GM23338 (cell line): ENCODE measurements at regions not wholly inside any gene's neighbourhood (a gene's known extent, or its start where the extent isn't known, plus 50 kb on each side); places are given as distances from the start of the nearest gene placed in this dataset.

ENCODE experiments used
- ATAC-seq: fragments of 200-7000 bp; cut with Tn5 transposase; 3 replicates; pipeline ENCODE4 v1.9.1; 2020
- DNase-seq: peaks from one replicate; pipeline ENCODE4 v3.0.0-alpha.2; 2015; ENCODE audit warnings: low spot score
- H2AFZ ChIP-seq: fragments of 200-600 bp; sonication (generic); 2 replicates; pipeline ENCODE4 v1.8.0; 2016; ENCODE audit warnings: antibody characterized with exemption, mild to moderate bottlenecking, moderate library complexity
- H3F3A ChIP-seq: fragments of 200-600 bp; sonication (generic); replicated peaks from 2 replicates; pipeline ENCODE4 v1.8.0; 2017; ENCODE audit warnings: antibody characterized with exemption, mixed run types, low read depth
- H3K27ac ChIP-seq: fragments of 200-600 bp; sonication (generic); 2 replicates; pipeline ENCODE4 v1.6.1; 2016; ENCODE audit warnings: low read depth
- H3K27me3 ChIP-seq: fragments of 200-600 bp; sonication (generic); 2 replicates; pipeline ENCODE4 v1.8.0; 2016; ENCODE audit warnings: mild to moderate bottlenecking, mixed run types, moderate library complexity; ENCODE audit not compliant: insufficient read depth
- H3K36me3 ChIP-seq: fragments of 200-600 bp; sonication (generic); 2 replicates; pipeline ENCODE4 v1.8.0; 2016; ENCODE audit warnings: mild to moderate bottlenecking; ENCODE audit not compliant: insufficient read depth
- H3K4me1 ChIP-seq: fragments of 200-600 bp; sonication (generic); 2 replicates; pipeline ENCODE4 v1.8.0; 2016; ENCODE audit warnings: mild to moderate bottlenecking, moderate library complexity; ENCODE audit not compliant: insufficient read depth
- H3K4me2 ChIP-seq: fragments of 200-600 bp; sonication (generic); 2 replicates; pipeline ENCODE4 v1.7.1; 2017; ENCODE audit warnings: mixed run types
- H3K4me3 ChIP-seq: fragments of 200-600 bp; sonication (generic); 2 replicates; pipeline ENCODE4 v1.6.1; 2016; ENCODE audit warnings: mixed run types
- H3K79me2 ChIP-seq: fragments of 200-600 bp; sonication (generic); replicated peaks from 2 replicates; pipeline ENCODE4 v1.8.0; 2017; ENCODE audit warnings: mild to moderate bottlenecking; ENCODE audit not compliant: insufficient read depth
- H3K9me2 ChIP-seq: fragments of 200-600 bp; sonication (generic); 2 replicates; pipeline ENCODE4 v1.8.0; 2017; ENCODE audit not compliant: insufficient read depth
- H4K20me1 ChIP-seq: fragments of 200-600 bp; sonication (generic); replicated peaks from 2 replicates; pipeline ENCODE4 v1.8.0; 2017; ENCODE audit warnings: mild to moderate bottlenecking; ENCODE audit not compliant: insufficient read depth
- H3K27ac Mint-ChIP-seq: 2 replicates; pipeline ENCODE4 v1.8.0; 2020; ENCODE audit warnings: inconsistent platforms, mild to moderate bottlenecking, moderate library complexity, mixed read lengths
- H3K27me3 Mint-ChIP-seq: 3 replicates; pipeline ENCODE4 v1.8.0; 2022; ENCODE audit warnings: low read depth, mild to moderate bottlenecking, moderate library complexity, mixed read lengths, inconsistent platforms; ENCODE audit not compliant: insufficient read depth, poor library complexity
- H3K36me3 Mint-ChIP-seq: 3 replicates; pipeline ENCODE4 v1.8.0; 2021; ENCODE audit warnings: low read depth, mild to moderate bottlenecking, inconsistent platforms, moderate library complexity, mixed read lengths
- H3K4me1 Mint-ChIP-seq: 3 replicates; pipeline ENCODE4 v1.8.0; 2020; ENCODE audit warnings: mild to moderate bottlenecking, inconsistent platforms, mixed read lengths
- H3K4me3 Mint-ChIP-seq: 3 replicates; pipeline ENCODE4 v1.8.0; 2021; ENCODE audit warnings: moderate library complexity, mild to moderate bottlenecking, inconsistent platforms, mixed read lengths
- H3K9me3 Mint-ChIP-seq: 3 replicates; pipeline ENCODE4 v1.8.0; 2020; ENCODE audit warnings: moderate library complexity, mild to moderate bottlenecking, inconsistent platforms, mixed read lengths
- CREB1 ChIP-seq: fragments of 250-450 bp; sonication (Bioruptor Pico); IDR thresholded peaks from 2 replicates; pipeline ENCODE4 v1.5.0; 2020; ENCODE audit warnings: low read depth, mild to moderate bottlenecking, moderate library complexity
- EZH2 ChIP-seq: fragments of 200-600 bp; sonication (generic); IDR thresholded peaks from one replicate; pipeline ENCODE4 v1.8.0; 2017; ENCODE audit warnings: antibody characterized with exemption, mild to moderate bottlenecking, low read depth; ENCODE audit not compliant: unreplicated experiment
- EZH2phosphoT487 ChIP-seq: fragments of 200-600 bp; sonication (generic); IDR thresholded peaks from one replicate; pipeline ENCODE4 v1.8.1; 2018; ENCODE audit warnings: antibody characterized with exemption; ENCODE audit not compliant: unreplicated experiment
- JUNB ChIP-seq: IDR thresholded peaks from one replicate; pipeline ENCODE4 v1.6.1; 2016; ENCODE audit warnings: antibody characterized with exemption; ENCODE audit not compliant: unreplicated experiment
- NANOG ChIP-seq: IDR thresholded peaks from 2 replicates; pipeline ENCODE4 v1.6.1; 2016; ENCODE audit warnings: antibody characterized with exemption, borderline replicate concordance
- POLR2AphosphoS5 ChIP-seq: IDR thresholded peaks from 2 replicates; pipeline ENCODE4 v1.6.1; 2016; ENCODE audit warnings: antibody characterized with exemption, low read depth
- STAT1 ChIP-seq: IDR thresholded peaks from one replicate; pipeline ENCODE4 v1.6.1; 2016; ENCODE audit warnings: antibody characterized with exemption; ENCODE audit not compliant: unreplicated experiment
- ZNF114 ChIP-seq: fragments of 250-450 bp; sonication (Bioruptor Pico); IDR thresholded peaks from 2 replicates; pipeline ENCODE4 v1.5.0; 2020; ENCODE audit warnings: mild to moderate bottlenecking, moderate library complexity
- ZNF331 ChIP-seq: fragments of 250-450 bp; sonication (Bioruptor Pico); IDR thresholded peaks from 2 replicates; pipeline ENCODE4 v1.5.0; 2020; ENCODE audit warnings: low read depth, mild to moderate bottlenecking, moderate library complexity
- TF ChIP-seq, protein P1 (sequence below): IDR thresholded peaks from one replicate; pipeline ENCODE4 v1.6.1; 2018; ENCODE audit warnings: antibody characterized with exemption; ENCODE audit not compliant: unreplicated experiment
- TF ChIP-seq, protein P2 (sequence below), 2 experiments: fragments of 200-600 bp in 1 of 2; sonication (generic) in 1 of 2; conservative IDR thresholded peaks; 2 replicates each; pipeline versions ENCODE4 v1.5.1 to v1.6.1; 2016 to 2017; ENCODE audit warnings: antibody characterized with exemption in 2 of 2, low read depth in 2 of 2, mild to moderate bottlenecking in 2 of 2, moderate library complexity in 1 of 2
- TF ChIP-seq, protein P3 (sequence below): fragments of 250-450 bp; sonication (Bioruptor Pico); IDR thresholded peaks from 2 replicates; pipeline ENCODE4 v1.5.0; 2020; ENCODE audit warnings: mild to moderate bottlenecking, moderate library complexity
- TF ChIP-seq, protein P4 (sequence below): IDR thresholded peaks from 2 replicates; pipeline ENCODE4 v1.6.1; 2016; ENCODE audit warnings: antibody characterized with exemption

DNA sequence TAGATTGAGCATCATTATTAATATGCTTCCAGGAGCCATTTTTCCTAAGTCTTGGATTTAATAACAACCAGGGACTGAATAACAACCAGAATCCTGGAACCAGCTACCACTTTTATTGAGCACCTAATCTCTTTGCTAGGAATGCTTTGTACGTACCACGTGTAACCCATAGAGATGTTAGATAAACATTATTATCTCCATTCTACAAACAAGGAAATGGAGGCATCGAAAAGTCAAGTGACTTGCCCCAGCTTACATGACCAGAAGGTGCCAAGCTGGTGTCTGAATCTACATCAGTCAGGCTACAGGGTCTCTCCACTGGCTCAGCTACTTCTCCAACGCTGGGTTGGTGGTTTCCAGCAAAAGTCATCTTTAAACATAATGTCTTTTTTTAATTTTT lies 256.1 kb upstream of the ANKRD55 start:
- Histone ChIP-seq H3K4me1 (no peaks in the 10 kb centered on the region), H3F3A (no peaks in the 10 kb centered on the region), H3K4me3 (no peak overlapping the region), H3K4me2 (no peak overlapping the region), H2AFZ (no peak overlapping the region), H4K20me1 (no peaks in the 10 kb centered on the region), H3K27ac (no peak overlapping the region), H3K36me3 (no peaks in the 10 kb centered on the region), H3K9me2 (peaks cover 4% of the 10 kb centered on the region; the same call in 1 of the 2 replicates), H3K79me2 (no peaks in the 10 kb centered on the region), H3K27me3 (no peaks in the 10 kb centered on the region)
- Mint-ChIP-seq H3K9me3 (peaks cover 29% of the 10 kb centered on the region), H3K27me3 (peaks cover 6% of the 10 kb centered on the region), H3K27ac (no peak overlapping the region), H3K36me3 (peaks cover 14% of the 10 kb centered on the region), H3K4me1 (peaks cover 4% of the 10 kb centered on the region), H3K4me3 (no peak overlapping the region)
- DNase-seq (no peak), ATAC-seq (no peak)
- no peak for TF ChIP-seq JUNB
- no peak for TF ChIP-seq ZNF114
- TF ChIP-seq, protein P1, sequence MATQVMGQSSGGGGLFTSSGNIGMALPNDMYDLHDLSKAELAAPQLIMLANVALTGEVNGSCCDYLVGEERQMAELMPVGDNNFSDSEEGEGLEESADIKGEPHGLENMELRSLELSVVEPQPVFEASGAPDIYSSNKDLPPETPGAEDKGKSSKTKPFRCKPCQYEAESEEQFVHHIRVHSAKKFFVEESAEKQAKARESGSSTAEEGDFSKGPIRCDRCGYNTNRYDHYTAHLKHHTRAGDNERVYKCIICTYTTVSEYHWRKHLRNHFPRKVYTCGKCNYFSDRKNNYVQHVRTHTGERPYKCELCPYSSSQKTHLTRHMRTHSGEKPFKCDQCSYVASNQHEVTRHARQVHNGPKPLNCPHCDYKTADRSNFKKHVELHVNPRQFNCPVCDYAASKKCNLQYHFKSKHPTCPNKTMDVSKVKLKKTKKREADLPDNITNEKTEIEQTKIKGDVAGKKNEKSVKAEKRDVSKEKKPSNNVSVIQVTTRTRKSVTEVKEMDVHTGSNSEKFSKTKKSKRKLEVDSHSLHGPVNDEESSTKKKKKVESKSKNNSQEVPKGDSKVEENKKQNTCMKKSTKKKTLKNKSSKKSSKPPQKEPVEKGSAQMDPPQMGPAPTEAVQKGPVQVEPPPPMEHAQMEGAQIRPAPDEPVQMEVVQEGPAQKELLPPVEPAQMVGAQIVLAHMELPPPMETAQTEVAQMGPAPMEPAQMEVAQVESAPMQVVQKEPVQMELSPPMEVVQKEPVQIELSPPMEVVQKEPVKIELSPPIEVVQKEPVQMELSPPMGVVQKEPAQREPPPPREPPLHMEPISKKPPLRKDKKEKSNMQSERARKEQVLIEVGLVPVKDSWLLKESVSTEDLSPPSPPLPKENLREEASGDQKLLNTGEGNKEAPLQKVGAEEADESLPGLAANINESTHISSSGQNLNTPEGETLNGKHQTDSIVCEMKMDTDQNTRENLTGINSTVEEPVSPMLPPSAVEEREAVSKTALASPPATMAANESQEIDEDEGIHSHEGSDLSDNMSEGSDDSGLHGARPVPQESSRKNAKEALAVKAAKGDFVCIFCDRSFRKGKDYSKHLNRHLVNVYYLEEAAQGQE, result no peak
- no peak for TF ChIP-seq CREB1 (CRISPR knock-in tag)
- TF ChIP-seq, protein P2, sequence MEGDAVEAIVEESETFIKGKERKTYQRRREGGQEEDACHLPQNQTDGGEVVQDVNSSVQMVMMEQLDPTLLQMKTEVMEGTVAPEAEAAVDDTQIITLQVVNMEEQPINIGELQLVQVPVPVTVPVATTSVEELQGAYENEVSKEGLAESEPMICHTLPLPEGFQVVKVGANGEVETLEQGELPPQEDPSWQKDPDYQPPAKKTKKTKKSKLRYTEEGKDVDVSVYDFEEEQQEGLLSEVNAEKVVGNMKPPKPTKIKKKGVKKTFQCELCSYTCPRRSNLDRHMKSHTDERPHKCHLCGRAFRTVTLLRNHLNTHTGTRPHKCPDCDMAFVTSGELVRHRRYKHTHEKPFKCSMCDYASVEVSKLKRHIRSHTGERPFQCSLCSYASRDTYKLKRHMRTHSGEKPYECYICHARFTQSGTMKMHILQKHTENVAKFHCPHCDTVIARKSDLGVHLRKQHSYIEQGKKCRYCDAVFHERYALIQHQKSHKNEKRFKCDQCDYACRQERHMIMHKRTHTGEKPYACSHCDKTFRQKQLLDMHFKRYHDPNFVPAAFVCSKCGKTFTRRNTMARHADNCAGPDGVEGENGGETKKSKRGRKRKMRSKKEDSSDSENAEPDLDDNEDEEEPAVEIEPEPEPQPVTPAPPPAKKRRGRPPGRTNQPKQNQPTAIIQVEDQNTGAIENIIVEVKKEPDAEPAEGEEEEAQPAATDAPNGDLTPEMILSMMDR (conservative IDR thresholded peaks at IDR 0.05; ENCODE audit: low read depth in 2 of 2), result no peak
- TF ChIP-seq ZNF331 (CRISPR knock-in tag), result no peak
- TF ChIP-seq POLR2AphosphoS5, result no peak
- TF ChIP-seq EZH2phosphoT487, result no peak
- no peak for TF ChIP-seq STAT1
- TF ChIP-seq, protein P3, sequence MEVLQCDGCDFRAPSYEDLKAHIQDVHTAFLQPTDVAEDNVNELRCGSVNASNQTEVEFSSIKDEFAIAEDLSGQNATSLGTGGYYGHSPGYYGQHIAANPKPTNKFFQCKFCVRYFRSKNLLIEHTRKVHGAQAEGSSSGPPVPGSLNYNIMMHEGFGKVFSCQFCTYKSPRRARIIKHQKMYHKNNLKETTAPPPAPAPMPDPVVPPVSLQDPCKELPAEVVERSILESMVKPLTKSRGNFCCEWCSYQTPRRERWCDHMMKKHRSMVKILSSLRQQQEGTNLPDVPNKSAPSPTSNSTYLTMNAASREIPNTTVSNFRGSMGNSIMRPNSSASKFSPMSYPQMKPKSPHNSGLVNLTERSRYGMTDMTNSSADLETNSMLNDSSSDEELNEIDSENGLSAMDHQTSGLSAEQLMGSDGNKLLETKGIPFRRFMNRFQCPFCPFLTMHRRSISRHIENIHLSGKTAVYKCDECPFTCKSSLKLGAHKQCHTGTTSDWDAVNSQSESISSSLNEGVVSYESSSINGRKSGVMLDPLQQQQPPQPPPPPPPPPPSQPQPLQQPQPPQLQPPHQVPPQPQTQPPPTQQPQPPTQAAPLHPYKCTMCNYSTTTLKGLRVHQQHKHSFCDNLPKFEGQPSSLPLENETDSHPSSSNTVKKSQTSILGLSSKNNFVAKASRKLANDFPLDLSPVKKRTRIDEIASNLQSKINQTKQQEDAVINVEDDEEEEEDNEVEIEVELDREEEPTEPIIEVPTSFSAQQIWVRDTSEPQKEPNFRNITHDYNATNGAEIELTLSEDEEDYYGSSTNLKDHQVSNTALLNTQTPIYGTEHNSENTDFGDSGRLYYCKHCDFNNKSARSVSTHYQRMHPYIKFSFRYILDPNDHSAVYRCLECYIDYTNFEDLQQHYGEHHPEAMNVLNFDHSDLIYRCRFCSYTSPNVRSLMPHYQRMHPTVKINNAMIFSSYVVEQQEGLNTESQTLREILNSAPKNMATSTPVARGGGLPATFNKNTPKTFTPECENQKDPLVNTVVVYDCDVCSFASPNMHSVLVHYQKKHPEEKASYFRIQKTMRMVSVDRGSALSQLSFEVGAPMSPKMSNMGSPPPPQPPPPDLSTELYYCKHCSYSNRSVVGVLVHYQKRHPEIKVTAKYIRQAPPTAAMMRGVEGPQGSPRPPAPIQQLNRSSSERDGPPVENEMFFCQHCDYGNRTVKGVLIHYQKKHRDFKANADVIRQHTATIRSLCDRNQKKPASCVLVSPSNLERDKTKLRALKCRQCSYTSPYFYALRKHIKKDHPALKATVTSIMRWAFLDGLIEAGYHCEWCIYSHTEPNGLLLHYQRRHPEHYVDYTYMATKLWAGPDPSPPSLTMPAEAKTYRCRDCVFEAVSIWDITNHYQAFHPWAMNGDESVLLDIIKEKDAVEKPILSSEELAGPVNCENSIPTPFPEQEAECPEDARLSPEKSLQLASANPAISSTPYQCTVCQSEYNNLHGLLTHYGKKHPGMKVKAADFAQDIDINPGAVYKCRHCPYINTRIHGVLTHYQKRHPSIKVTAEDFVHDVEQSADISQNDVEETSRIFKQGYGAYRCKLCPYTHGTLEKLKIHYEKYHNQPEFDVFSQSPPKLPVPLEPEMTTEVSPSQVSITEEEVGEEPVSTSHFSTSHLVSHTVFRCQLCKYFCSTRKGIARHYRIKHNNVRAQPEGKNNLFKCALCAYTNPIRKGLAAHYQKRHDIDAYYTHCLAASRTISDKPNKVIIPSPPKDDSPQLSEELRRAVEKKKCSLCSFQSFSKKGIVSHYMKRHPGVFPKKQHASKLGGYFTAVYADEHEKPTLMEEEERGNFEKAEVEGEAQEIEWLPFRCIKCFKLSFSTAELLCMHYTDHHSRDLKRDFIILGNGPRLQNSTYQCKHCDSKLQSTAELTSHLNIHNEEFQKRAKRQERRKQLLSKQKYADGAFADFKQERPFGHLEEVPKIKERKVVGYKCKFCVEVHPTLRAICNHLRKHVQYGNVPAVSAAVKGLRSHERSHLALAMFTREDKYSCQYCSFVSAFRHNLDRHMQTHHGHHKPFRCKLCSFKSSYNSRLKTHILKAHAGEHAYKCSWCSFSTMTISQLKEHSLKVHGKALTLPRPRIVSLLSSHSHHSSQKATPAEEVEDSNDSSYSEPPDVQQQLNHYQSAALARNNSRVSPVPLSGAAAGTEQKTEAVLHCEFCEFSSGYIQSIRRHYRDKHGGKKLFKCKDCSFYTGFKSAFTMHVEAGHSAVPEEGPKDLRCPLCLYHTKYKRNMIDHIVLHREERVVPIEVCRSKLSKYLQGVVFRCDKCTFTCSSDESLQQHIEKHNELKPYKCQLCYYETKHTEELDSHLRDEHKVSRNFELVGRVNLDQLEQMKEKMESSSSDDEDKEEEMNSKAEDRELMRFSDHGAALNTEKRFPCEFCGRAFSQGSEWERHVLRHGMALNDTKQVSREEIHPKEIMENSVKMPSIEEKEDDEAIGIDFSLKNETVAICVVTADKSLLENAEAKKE (CRISPR knock-in tag), result no peak
- no peak for TF ChIP-seq EZH2
- TF ChIP-seq NANOG, result no peak
- TF ChIP-seq, protein P4, sequence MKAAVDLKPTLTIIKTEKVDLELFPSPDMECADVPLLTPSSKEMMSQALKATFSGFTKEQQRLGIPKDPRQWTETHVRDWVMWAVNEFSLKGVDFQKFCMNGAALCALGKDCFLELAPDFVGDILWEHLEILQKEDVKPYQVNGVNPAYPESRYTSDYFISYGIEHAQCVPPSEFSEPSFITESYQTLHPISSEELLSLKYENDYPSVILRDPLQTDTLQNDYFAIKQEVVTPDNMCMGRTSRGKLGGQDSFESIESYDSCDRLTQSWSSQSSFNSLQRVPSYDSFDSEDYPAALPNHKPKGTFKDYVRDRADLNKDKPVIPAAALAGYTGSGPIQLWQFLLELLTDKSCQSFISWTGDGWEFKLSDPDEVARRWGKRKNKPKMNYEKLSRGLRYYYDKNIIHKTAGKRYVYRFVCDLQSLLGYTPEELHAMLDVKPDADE, result no peak
